Urothelium cell line (cell line): ENCODE measurements at regions not wholly inside any gene's neighbourhood (a gene's known extent, or its start where the extent isn't known, plus 50 kb on each side); places are given as distances from the start of the nearest gene placed in this dataset.
"Not testable (repeated sequence)": the region's sequence is repeated elsewhere in the genome, so short reads cannot be mapped to it uniquely, and the experiment has no call there.

Experiments
- DNase-seq: peaks from one replicate; pipeline ENCODE4 v3.0.0; 2011; ENCODE audit warnings: low spot score, mixed read lengths
- FAIRE-seq: peaks from 2 replicates; lab custom pipeline; 2011; peaks lifted over from hg19 to GRCh38; lab: Jason Lieb, UNC

GRCh38 chr2:142827170-142827569 lies 50.3 kb upstream of the KYNU start:
- FAIRE-seq (no peak), DNase-seq (no peak)

GRCh38 chr2:142825861-142826260 lies 51.6 kb upstream of the KYNU start:
- FAIRE-seq (no peak), DNase-seq (no peak)

GRCh38 chr2:142824756-142825155 lies 52.7 kb upstream of the KYNU start:
- FAIRE-seq (no peak), DNase-seq (no peak)

GRCh38 chr2:142822190-142822589 lies 55.3 kb upstream of the KYNU start:
- DNase-seq (no peak), FAIRE-seq (no peak)

- DNase-seq (no peak), FAIRE-seq (no peak)
Measured at GRCh38 chr2:142819411-142819810, 58.1 kb upstream of the KYNU start.

- FAIRE-seq (no peak), DNase-seq (no peak)
Measured at GRCh38 chr2:142815375-142815774, 62.1 kb upstream of the KYNU start.

- no peak for FAIRE-seq
- no peak for DNase-seq
Measured at GRCh38 chr2:142813830-142814829, 63.3 kb upstream of the KYNU start.

- DNase-seq, FAIRE-seq: not testable (repeated sequence)
Measured at GRCh38 chr2:142811644-142812043, 65.8 kb upstream of the KYNU start.

- FAIRE-seq (no peak), DNase-seq (no peak)
Measured at GRCh38 chr2:142805244-142805643, 72.2 kb upstream of the KYNU start.

- FAIRE-seq = no peak
Measured at GRCh38 chr2:142803158-142803557, 74.3 kb upstream of the KYNU start.

GRCh38 chr2:142796588-142796987 lies 80.9 kb upstream of the KYNU start:
- no peak for DNase-seq
- no peak for FAIRE-seq

More at GRCh38 chr2:142803158-142803557, 74.3 kb upstream of the KYNU start:
- DNase-seq = no peak

- no peak for FAIRE-seq
Measured at GRCh38 chr2:142796161-142796560, 81.3 kb upstream of the KYNU start.

GRCh38 chr2:142794850-142795249 lies 82.6 kb upstream of the KYNU start:
- DNase-seq (no peak), FAIRE-seq (no peak)

More at GRCh38 chr2:142796161-142796560, 81.3 kb upstream of the KYNU start:
- DNase-seq = no peak

GRCh38 chr2:142792328-142792727 lies 85.1 kb upstream of the KYNU start:
- FAIRE-seq = not testable (repeated sequence)

GRCh38 chr2:142791335-142791734 lies 86.1 kb upstream of the KYNU start:
- FAIRE-seq = no peak

More at GRCh38 chr2:142792328-142792727, 85.1 kb upstream of the KYNU start:
- DNase-seq = not testable (repeated sequence)

GRCh38 chr2:142786918-142787702 lies 90.4 kb upstream of the KYNU start:
- DNase-seq = no peak
- FAIRE-seq = no peak

More at GRCh38 chr2:142791335-142791734, 86.1 kb upstream of the KYNU start:
- no peak for DNase-seq

- no peak for DNase-seq
Measured at GRCh38 chr2:142782942-142783443, 94.5 kb upstream of the KYNU start.

GRCh38 chr2:142781146-142781545 lies 96.3 kb upstream of the KYNU start:
- FAIRE-seq (no peak), DNase-seq (no peak)

More at GRCh38 chr2:142782942-142783443, 94.5 kb upstream of the KYNU start:
- no peak for FAIRE-seq

GRCh38 chr2:142778289-142778688 lies 99.2 kb upstream of the KYNU start:
- no peak for DNase-seq
- no peak for FAIRE-seq

- DNase-seq = no peak
- FAIRE-seq = no peak
Measured at GRCh38 chr2:142777742-142778141, 99.7 kb upstream of the KYNU start.

GRCh38 chr2:142769761-142770160 lies 107.7 kb upstream of the KYNU start:
- FAIRE-seq (no peak), DNase-seq (no peak)
